ENCODE measurements at regions not wholly inside any gene's neighbourhood (a gene's known extent, or its start where the extent isn't known, plus 50 kb on each side); places are given as distances from the start of the nearest gene placed in this dataset.

DNA sequence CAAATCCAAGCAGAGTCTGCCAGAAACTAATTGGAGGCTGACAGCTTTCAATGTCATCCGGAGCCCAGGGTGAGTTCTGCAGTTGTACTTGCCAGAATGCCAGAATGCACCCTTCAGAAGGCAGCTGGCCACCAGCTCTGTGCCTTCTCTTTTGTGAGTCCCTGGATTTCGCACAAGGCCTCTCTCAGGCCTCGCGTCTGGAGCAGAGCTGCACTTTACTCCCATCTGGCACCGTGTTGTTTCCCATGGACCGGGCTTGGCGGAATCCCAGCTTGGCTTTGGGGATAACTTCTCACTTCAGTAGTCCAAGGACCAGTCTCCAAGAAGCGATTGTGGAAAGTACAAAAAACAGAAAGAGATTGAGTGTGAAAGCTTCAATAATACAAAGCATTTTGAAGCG is 451.3 kb upstream of the KIRREL3 start:
- intact Hi-C loops (cut with DNase I) = no loop called here
- DNase-seq = peak; percentile 71
- peak; percentile 69 for ATAC-seq (ENCODE audit: poor library complexity)

- no peak for ATAC-seq (ENCODE audit: poor library complexity)
- intact Hi-C loops (cut with DNase I) = no loop called here
Measured at GRCh38 chr11:127448101-127448500, 447.5 kb upstream of the KIRREL3 start.

DNA sequence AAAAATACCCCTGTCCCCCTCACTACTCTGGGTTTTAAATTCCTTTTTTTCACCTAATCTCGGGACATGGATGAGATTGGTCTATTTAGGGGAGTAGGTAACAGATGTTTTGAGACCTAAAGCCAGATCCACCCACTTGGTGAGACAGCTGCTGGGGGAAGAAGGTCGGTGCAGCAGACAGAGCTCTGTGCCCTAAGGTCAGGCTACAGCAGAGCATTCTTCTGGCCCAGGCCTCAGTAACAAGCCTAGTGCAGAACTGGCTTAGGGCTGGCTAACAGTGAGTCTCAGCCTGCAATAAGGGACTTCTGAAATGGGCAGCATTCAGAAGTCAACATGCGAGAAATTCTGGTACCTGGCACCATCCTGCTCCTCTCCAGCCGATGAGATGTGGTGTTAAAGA is 444.9 kb upstream of the KIRREL3 start:
- DNase-seq = no peak
- ATAC-seq (ENCODE audit: poor library complexity) = no peak
- intact Hi-C loops (cut with DNase I) = no loop called here

More at GRCh38 chr11:127448101-127448500, 447.5 kb upstream of the KIRREL3 start:
- DNase-seq = no peak

- intact Hi-C loops (cut with DNase I) = no loop called here
- ATAC-seq (ENCODE audit: poor library complexity) (peak; percentile 38), DNase-seq (no peak)
Measured at GRCh38 chr11:127443297-127443696, 442.7 kb upstream of the KIRREL3 start.

DNA sequence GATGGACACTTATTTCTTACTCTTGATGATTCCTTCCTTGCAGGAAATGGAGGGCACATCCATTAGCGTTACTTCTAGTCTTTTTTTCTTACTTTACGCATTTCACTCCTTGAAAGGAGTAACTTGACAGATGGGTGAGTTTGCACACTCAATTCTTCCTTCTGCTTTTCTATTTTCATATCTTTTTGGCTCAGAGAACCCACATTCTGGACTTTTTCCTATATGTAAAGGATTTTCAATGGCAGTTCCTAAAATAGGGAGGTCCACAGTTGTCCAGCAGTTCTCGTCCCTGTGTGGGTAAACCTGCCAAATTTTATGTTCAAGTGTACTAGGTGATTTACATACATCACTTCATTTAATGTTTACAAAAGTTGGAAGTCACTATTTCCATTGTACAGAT is 440.0 kb upstream of the KIRREL3 start:
- no peak for ATAC-seq (ENCODE audit: poor library complexity)
- DNase-seq = no peak
- intact Hi-C loops (cut with DNase I) = no loop called here

DNA sequence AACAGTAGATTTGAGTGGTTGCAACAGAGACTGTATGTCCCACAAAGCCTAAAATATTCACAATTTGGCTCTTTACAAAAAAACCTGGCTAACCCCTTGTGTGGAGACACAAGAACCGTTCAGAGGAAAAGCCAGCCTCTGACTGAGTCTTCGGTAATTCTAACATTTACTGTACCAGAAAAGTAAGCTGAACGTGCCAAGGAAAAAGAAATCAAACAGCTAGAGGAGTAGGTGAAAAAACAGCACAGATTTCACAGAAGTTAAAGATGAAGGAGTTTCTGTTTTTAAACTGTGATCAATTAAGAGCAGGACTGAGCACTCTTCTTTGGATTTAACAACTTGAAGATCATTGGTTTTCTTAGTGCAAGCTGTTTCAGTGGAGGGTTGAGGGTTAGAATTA is 424.7 kb upstream of the KIRREL3 start:
- ATAC-seq (ENCODE audit: poor library complexity) = no peak
- intact Hi-C loops (cut with DNase I) = no loop called here
- no peak for DNase-seq

DNA sequence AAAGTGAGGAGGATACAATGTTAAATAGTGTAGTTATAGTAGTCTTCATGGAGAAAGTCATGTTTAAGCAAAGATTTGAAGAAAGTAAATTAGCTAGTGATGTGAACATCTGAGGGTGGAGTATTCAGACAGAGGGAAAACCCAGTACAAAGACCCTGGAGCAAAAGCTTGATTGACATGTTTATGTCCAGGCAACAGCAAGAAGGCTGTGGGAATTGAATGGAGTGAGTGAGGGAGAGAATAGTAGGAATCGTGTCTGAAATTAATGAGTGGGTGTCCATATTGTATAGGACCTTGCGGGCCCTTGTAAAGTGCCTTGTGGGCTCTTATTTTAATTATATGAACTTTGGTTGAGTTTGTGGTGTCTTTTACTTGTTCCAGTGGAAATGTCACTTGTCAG is 424.1 kb upstream of the KIRREL3 start:
- ATAC-seq (ENCODE audit: poor library complexity) = no peak
- no peak for DNase-seq
- intact Hi-C loops (cut with DNase I) = no loop called here

DNA sequence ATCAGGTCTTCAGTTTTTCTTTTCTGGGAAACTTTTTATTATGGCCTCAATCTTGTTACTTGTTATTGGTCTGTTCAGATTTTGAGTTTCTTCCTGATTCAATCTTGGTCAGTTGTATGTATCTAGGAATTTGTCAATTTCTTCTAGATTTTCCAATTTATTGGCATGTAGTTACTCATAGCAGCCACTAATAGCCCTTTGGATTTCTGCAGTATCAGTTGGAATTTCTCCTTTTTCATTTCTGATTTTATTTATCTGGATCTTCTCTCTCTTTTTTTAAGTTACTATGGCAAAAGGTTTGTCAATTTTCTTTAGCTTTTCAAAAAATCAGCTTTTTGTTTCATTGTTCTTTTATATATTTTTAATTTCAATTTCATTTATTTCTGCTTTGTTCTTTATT is 419.6 kb upstream of the KIRREL3 start:
- DNase-seq (no peak), ATAC-seq (ENCODE audit: poor library complexity) (no peak)
- intact Hi-C loops (cut with DNase I) = no loop called here

GRCh38 chr11:127412722-127413380 is 412.3 kb upstream of the KIRREL3 start:
- intact Hi-C loops (cut with DNase I) = no loop called here
- ATAC-seq (ENCODE audit: poor library complexity) = no peak
- no peak for DNase-seq

GRCh38 chr11:127412234-127412633 is 411.7 kb upstream of the KIRREL3 start:
- intact Hi-C loops (cut with DNase I) = no loop called here
- ATAC-seq (ENCODE audit: poor library complexity) (no peak), DNase-seq (no peak)

- intact Hi-C loops (cut with DNase I) = no loop called here
- ATAC-seq (ENCODE audit: poor library complexity) = no peak
- DNase-seq = no peak
Measured at GRCh38 chr11:127411283-127411682, 410.7 kb upstream of the KIRREL3 start.

- ATAC-seq (ENCODE audit: poor library complexity) (no peak), DNase-seq (no peak)
- intact Hi-C loops (cut with DNase I) = no loop called here
Measured at GRCh38 chr11:127395034-127395433, 394.5 kb upstream of the KIRREL3 start.

DNA sequence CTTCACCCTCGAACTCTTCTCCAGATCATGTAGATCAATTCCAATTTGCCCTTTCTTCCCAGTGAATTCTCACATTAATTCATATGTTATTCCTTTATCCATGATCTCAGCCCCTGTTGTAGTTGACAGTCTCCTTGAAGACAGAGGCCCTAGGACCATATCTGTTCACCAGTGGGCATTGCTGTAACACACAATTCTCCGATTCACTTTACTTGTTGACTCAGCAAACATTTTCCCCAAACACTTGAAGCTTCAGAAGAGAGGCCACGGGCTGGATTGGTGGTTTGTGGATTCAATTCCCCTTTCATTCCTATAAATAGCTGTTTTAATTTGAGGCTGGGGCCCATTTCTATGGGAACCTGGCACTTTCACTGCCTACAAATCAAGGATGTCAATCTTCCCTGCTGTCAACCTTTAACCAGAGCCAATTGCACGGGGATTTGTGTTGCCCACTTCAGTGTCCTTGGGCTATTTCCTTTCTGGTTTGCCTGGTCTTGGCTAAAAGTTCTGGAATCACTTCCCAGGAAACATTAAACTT is 393.0 kb upstream of the KIRREL3 start:
- intact Hi-C loops (cut with DNase I) = no loop called here
- DNase-seq (no peak), ATAC-seq (ENCODE audit: poor library complexity) (no peak)

- DNase-seq (no peak), ATAC-seq (ENCODE audit: poor library complexity) (no peak)
- intact Hi-C loops (cut with DNase I) = no loop called here
Measured at GRCh38 chr11:127392575-127392974, 392.0 kb upstream of the KIRREL3 start.

DNA sequence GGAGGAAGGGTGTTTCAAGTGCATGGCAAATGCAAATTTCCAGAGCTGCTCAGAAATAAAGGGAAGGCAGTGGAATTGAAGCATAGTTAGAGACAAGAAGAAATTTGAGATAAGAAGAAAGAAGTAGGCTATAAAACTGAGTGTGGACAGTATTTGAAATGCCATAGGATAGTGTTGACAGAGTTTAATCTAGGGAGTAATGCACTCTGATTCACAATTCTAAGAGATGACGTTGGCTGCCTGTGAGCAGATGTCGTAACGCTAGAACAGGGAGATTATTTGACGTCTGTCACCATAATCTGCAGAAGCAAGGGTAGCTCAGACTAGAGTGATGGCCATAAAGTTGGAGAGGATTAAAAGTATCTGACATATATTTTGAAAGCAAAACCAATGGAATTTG is 389.9 kb upstream of the KIRREL3 start:
- intact Hi-C loops (cut with DNase I) = no loop called here
- no peak for DNase-seq
- no peak for ATAC-seq (ENCODE audit: poor library complexity)

- ATAC-seq (ENCODE audit: poor library complexity) = no peak
- intact Hi-C loops (cut with DNase I) = no loop called here
- DNase-seq = no peak
Measured at GRCh38 chr11:127385071-127385470, 384.5 kb upstream of the KIRREL3 start.

DNA sequence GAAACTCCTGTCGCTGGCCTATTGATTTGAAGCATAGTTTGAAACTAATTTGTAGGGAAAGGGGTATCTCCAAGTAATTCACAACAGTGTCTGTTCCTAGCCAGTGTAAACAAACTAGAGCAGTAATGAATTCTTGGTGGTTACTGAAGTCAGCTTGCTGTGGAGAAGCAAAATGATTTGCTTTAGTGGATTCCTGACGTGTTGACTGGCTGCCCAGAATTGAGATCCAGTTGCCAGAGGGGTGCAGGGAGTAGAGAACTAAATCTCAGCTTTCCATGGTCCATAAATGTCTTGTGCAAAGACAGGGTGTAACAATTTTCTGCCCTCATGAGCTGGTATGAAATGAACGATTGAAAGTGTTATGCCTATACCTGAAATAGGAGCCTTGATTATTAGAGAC is 382.5 kb upstream of the KIRREL3 start:
- intact Hi-C loops (cut with DNase I) = no loop called here
- ATAC-seq (ENCODE audit: poor library complexity) (no peak), DNase-seq (no peak)

- intact Hi-C loops (cut with DNase I) = no loop called here
- ATAC-seq (ENCODE audit: poor library complexity) (no peak), DNase-seq (no peak)
Measured at GRCh38 chr11:127381247-127381646, 380.7 kb upstream of the KIRREL3 start.

GRCh38 chr11:127379686-127380085 is 379.1 kb upstream of the KIRREL3 start:
- no peak for DNase-seq
- no peak for ATAC-seq (ENCODE audit: poor library complexity)
- intact Hi-C loops (cut with DNase I) = no loop called here

DNA sequence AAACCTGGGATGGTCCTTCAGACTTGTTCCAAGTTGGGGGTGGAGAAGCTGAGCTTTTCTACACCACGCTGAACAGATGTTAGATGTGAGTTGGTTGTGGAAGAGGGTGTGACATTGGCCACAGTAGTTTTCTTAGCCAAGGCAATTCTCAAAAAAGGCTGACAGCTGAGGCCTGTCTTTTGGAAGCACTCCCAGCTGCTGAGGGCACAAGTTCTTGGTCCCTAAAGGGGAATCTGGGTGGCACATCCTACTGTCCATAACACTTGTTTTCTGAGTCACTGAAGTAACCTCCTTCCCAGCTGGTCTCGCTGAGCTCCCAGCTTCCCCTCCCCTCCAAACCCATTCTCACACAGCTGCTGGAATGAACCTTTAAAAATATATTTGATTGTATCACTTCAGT is 375.7 kb upstream of the KIRREL3 start:
- intact Hi-C loops (cut with DNase I) = no loop called here
- no peak for ATAC-seq (ENCODE audit: poor library complexity)
- no peak for DNase-seq

DNA sequence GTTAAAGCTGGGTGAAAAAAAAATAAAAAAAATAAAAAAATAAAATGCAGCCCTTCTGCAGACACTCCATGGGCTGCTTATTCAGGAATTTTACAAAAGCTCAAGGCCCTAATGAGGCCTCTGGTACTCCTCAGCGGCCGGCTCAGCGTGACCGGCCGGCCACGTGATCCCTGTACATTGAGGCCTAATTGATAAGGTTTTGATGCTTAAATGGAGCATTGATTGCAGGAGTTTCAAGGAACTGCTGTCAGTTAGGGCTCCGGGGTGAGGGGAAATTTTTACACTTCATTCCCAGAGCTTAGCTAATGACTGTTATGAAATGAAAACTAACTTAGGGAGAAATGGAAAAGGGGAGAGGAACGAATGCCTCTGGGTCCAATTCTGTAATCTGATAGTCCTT is 368.8 kb upstream of the KIRREL3 start:
- DNase-seq = no peak
- intact Hi-C loops (cut with DNase I) = no loop called here
- no peak for ATAC-seq (ENCODE audit: poor library complexity)
